BLaER1 (cell line): ENCODE measurements at regions not wholly inside any gene's neighbourhood (a gene's known extent, or its start where the extent isn't known, plus 50 kb on each side); places are given as distances from the start of the nearest gene placed in this dataset.

Experiments
- H3K27ac ChIP-seq: shearing (Covaris generic); formaldehyde crosslinking; 2 replicates; pipeline ENCODE4 v1.8.1; 2022
- H3K27me3 ChIP-seq: shearing (Covaris generic); formaldehyde crosslinking; 2 replicates; pipeline ENCODE4 v1.8.1; 2022
- H3K36me3 ChIP-seq: shearing (Covaris generic); formaldehyde crosslinking; 2 replicates; pipeline ENCODE4 v1.8.1; 2022
- H3K4me1 ChIP-seq: shearing (Covaris generic); formaldehyde crosslinking; 2 replicates; pipeline ENCODE4 v1.8.1; 2022
- H3K4me2 ChIP-seq: shearing (Covaris generic); formaldehyde crosslinking; 2 replicates; pipeline ENCODE4 v1.8.1; 2022
- H3K4me3 ChIP-seq: shearing (Covaris generic); formaldehyde crosslinking; 2 replicates; pipeline ENCODE4 v1.8.1; 2022
- H3K9ac ChIP-seq: shearing (Covaris generic); formaldehyde crosslinking; 2 replicates; pipeline ENCODE4 v1.8.1; 2022
- H3K9me3 ChIP-seq: shearing (Covaris generic); formaldehyde crosslinking; 2 replicates; pipeline ENCODE4 v1.8.1; 2022
- H4K20me1 ChIP-seq: shearing (Covaris generic); formaldehyde crosslinking; 2 replicates; pipeline ENCODE4 v1.8.1; 2022
- Cebpa-rat ChIP-seq: shearing (Covaris generic); IDR thresholded peaks from 2 replicates; pipeline ENCODE4 v1.8.1; 2022

GRCh38 chr1:56218023-56218422, 361.3 kb downstream of the PLPP3 start:
- H3K9me3 ChIP-seq, result no peaks in the 10 kb centered on the region
- no peaks in the 10 kb centered on the region for H3K4me1 ChIP-seq
- no peak overlapping the region for H3K9ac ChIP-seq

GRCh38 chr1:56216218-56216617, 363.1 kb downstream of the PLPP3 start:
- Histone ChIP-seq H3K9me3 (no peaks in the 10 kb centered on the region), H3K4me1 (no peaks in the 10 kb centered on the region), H4K20me1 (no peaks in the 10 kb centered on the region), H3K36me3 (no peaks in the 10 kb centered on the region), H3K27ac (no peak overlapping the region), H3K27me3 (no peaks in the 10 kb centered on the region), H3K4me2 (no peak overlapping the region), H3K4me3 (no peak overlapping the region), H3K9ac (no peak overlapping the region)
- no peak for TF ChIP-seq Cebpa-rat

More at GRCh38 chr1:56218023-56218422, 361.3 kb downstream of the PLPP3 start:
- H3K36me3 ChIP-seq, result no peaks in the 10 kb centered on the region
- H4K20me1 ChIP-seq, result no peaks in the 10 kb centered on the region
- TF ChIP-seq Cebpa-rat, result no peak
- no peaks in the 10 kb centered on the region for H3K27me3 ChIP-seq
- no peak overlapping the region for H3K27ac ChIP-seq
- H3K4me2 ChIP-seq, result no peak overlapping the region
- H3K4me3 ChIP-seq, result no peak overlapping the region

- Histone ChIP-seq H3K27me3 (no peaks in the 10 kb centered on the region), H3K9ac (no peak overlapping the region), H3K4me1 (no peaks in the 10 kb centered on the region), H3K27ac (no peak overlapping the region), H3K4me3 (no peak overlapping the region), H3K4me2 (no peak overlapping the region), H3K9me3 (no peaks in the 10 kb centered on the region), H4K20me1 (no peaks in the 10 kb centered on the region), H3K36me3 (no peaks in the 10 kb centered on the region)
- TF ChIP-seq Cebpa-rat, result no peak
These were observed 363.6 kb downstream of the PLPP3 start for GRCh38 chr1:56215771-56216170.

DNA sequence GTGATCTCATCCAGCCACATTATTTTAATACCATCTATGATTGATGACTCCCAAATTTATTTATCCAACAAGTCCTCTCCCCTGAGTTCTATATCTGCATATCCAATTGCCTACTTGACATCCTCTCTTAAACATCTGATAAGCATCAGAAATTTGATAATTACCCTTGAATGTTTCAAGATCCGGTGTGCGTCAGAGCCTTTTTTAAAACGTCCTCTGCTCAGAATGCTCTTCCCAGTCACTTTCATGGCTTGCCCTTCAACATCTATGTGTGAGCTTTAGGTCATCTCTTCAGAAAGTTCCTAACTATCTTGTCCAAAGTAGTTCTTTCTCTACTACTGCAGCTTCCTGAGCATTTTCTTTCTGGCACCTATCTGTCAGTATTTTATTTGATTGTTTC, 364.3 kb downstream of the PLPP3 start:
- no peak overlapping the region for H3K27ac ChIP-seq

DNA sequence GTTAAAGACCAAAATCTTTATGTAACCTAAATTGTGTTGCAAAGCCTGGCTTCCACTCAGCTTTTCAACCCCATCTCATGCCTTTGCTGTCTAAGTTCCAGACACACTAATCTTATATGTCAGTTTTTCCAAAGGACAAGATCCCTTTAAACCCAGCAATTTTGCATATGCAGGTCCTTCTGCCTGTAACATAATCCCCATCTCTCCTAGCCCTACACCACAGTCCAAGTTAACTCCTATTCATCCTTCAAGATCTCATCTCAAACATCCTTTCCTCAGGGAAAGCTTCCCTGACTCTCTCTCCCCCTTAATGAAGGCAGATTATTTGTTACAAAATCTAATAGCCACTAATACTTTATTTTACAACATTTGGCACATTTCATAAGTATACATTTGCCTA, 366.3 kb downstream of the PLPP3 start:
- Histone ChIP-seq H3K4me1 (no peaks in the 10 kb centered on the region), H3K27me3 (no peaks in the 10 kb centered on the region), H3K4me2 (no peak overlapping the region), H3K36me3 (no peaks in the 10 kb centered on the region), H3K27ac (no peak overlapping the region), H4K20me1 (no peaks in the 10 kb centered on the region), H3K9me3 (no peaks in the 10 kb centered on the region), H3K4me3 (no peak overlapping the region), H3K9ac (no peak overlapping the region)
- no peak for TF ChIP-seq Cebpa-rat

More for the DNA sequence above, 364.3 kb downstream of the PLPP3 start:
- H3K4me1 ChIP-seq, result no peaks in the 10 kb centered on the region
- no peaks in the 10 kb centered on the region for H3K9me3 ChIP-seq
- no peaks in the 10 kb centered on the region for H4K20me1 ChIP-seq
- H3K4me3 ChIP-seq, result no peak overlapping the region
- H3K27me3 ChIP-seq, result no peaks in the 10 kb centered on the region
- H3K36me3 ChIP-seq, result no peaks in the 10 kb centered on the region
- H3K9ac ChIP-seq, result no peak overlapping the region
- no peak for TF ChIP-seq Cebpa-rat
- H3K4me2 ChIP-seq, result no peak overlapping the region

DNA sequence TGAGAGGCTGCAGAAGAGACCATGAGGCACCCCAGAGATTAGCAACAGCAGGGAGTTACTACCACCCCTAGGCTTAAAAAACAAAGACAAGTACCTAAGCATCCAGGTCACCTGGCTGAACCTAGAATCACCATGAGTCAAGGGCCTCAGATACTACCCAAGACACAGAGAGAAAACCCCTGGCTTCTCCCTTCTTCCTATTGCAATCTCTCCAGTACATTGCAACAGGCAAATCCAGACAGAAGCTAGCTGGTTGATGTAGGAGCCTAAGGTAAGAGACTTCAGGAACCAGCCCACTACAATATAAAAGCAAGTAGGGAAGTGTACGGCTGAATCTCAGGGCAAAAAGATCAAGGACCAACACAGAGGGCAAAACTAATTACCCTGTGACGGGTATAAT, 367.2 kb downstream of the PLPP3 start:
- H4K20me1 ChIP-seq, result no peaks in the 10 kb centered on the region
- no peak overlapping the region for H3K4me2 ChIP-seq
- no peak overlapping the region for H3K4me3 ChIP-seq
- no peak for TF ChIP-seq Cebpa-rat
- H3K27me3 ChIP-seq, result no peaks in the 10 kb centered on the region
- H3K4me1 ChIP-seq, result no peaks in the 10 kb centered on the region
- H3K36me3 ChIP-seq, result no peaks in the 10 kb centered on the region
- no peak overlapping the region for H3K9ac ChIP-seq
- H3K9me3 ChIP-seq, result peaks cover 4% of the 10 kb centered on the region
- H3K27ac ChIP-seq, result no peak overlapping the region

DNA sequence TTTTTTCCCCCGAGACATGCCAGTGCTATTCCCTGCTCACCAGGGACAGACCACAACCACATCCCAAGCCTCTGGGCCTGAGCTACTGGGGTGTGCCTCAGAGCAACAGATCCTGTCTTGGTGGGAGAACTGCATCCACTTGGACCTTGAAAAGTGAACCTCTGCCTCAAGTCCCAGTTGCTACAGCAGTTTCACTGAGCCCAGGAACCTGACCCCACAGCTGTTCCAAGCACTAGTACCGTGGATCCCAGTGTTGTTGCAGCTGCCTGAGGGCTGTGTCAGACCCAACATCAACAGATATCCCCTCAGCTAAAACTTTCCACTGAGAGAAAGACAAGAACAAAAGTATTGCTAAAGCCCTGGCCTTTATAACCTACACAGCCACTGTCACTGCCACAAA, 373.0 kb downstream of the PLPP3 start:
- no peaks in the 10 kb centered on the region for H4K20me1 ChIP-seq
- H3K9me3 ChIP-seq, result peaks cover 4% of the 10 kb centered on the region
- H3K4me1 ChIP-seq, result no peaks in the 10 kb centered on the region
- H3K9ac ChIP-seq, result no peak overlapping the region
- H3K36me3 ChIP-seq, result no peaks in the 10 kb centered on the region
- H3K4me3 ChIP-seq, result no peak overlapping the region
- no peaks in the 10 kb centered on the region for H3K27me3 ChIP-seq
- no peak for TF ChIP-seq Cebpa-rat
- no peak overlapping the region for H3K27ac ChIP-seq
- no peak overlapping the region for H3K4me2 ChIP-seq

DNA sequence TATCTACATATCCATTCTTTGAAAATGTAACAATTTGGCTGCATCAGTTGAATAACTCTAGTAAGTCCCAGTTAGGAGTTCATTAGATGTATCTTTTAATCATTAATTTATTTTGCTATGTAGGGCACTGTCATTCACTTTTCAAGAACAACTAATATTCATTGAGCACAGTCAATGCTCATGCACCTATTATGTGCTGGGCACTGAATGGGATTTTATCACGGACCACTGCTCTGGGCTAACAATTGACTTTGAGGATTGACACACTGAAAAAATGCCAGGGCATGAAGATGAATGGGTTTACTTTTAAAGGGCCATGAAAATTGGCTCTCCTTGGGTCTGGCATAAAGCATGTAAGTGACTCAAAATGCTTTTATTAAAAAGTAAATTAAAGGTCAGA, 375.2 kb downstream of the PLPP3 start:
- no peaks in the 10 kb centered on the region for H3K27me3 ChIP-seq
- no peaks in the 10 kb centered on the region for H3K36me3 ChIP-seq
- TF ChIP-seq Cebpa-rat, result no peak
- H3K4me1 ChIP-seq, result no peaks in the 10 kb centered on the region
- peaks cover 4% of the 10 kb centered on the region for H3K9me3 ChIP-seq
- no peak overlapping the region for H3K4me3 ChIP-seq
- no peak overlapping the region for H3K4me2 ChIP-seq
- no peaks in the 10 kb centered on the region for H4K20me1 ChIP-seq
- no peak overlapping the region for H3K27ac ChIP-seq
- no peak overlapping the region for H3K9ac ChIP-seq

GRCh38 chr1:56202796-56203492, 376.4 kb downstream of the PLPP3 start:
- Histone ChIP-seq H3K4me3 (no peak overlapping the region), H3K36me3 (no peaks in the 10 kb centered on the region), H3K4me1 (no peaks in the 10 kb centered on the region), H3K9ac (no peak overlapping the region), H3K9me3 (peaks cover 4% of the 10 kb centered on the region), H3K27ac (no peak overlapping the region), H3K27me3 (no peaks in the 10 kb centered on the region), H3K4me2 (no peak overlapping the region), H4K20me1 (no peaks in the 10 kb centered on the region)
- TF ChIP-seq Cebpa-rat, result no peak

- Histone ChIP-seq H3K4me1 (no peaks in the 10 kb centered on the region), H3K4me2 (no peak overlapping the region), H3K27me3 (no peaks in the 10 kb centered on the region), H3K27ac (no peak overlapping the region), H3K9ac (no peak overlapping the region), H3K36me3 (no peaks in the 10 kb centered on the region), H4K20me1 (no peaks in the 10 kb centered on the region), H3K9me3 (no peaks in the 10 kb centered on the region; the same call in 1 of the 2 replicates), H3K4me3 (no peak overlapping the region)
- no peak for TF ChIP-seq Cebpa-rat
These were observed 377.2 kb downstream of the PLPP3 start for GRCh38 chr1:56202186-56202585.

DNA sequence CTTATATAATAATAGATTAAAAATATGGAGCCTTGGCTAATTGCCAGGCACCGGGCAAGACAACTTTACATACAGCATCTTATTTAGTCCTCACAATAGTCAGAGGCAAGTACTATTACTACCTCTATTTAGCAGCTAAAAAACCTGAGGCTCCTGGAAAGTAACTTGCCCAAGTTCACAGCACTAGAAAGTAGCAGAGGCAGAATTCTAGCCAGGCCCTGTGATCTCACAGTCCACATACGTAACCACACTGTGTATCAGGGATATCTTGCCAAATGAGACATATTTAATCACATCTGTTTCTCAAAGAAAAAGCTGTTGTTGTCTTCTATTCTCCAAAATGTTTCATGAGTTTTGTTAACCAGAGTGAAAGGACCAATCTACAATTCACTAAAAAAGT, 378.5 kb downstream of the PLPP3 start:
- Histone ChIP-seq H3K4me1 (no peaks in the 10 kb centered on the region), H3K9ac (no peak overlapping the region), H3K4me3 (no peak overlapping the region), H3K27me3 (no peaks in the 10 kb centered on the region), H3K4me2 (no peak overlapping the region), H3K36me3 (no peaks in the 10 kb centered on the region), H4K20me1 (no peaks in the 10 kb centered on the region), H3K27ac (no peak overlapping the region), H3K9me3 (no peaks in the 10 kb centered on the region)
- TF ChIP-seq Cebpa-rat, result no peak
